Lung (tissue), 11 donors: ENCODE measurements at regions not wholly inside any gene's neighbourhood (a gene's known extent, or its start where the extent isn't known, plus 50 kb on each side); places are given as distances from the start of the nearest gene placed in this dataset.

Experiments
- ATAC-seq: fragments of 200-7000 bp; cut with Tn5 transposase; one replicate; pipeline ENCODE4 v1.9.1; 2020; ENCODE audit warnings: moderate number of reproducible peaks; ENCODE audit not compliant: insufficient read depth, low FRiP score
- DNase-seq, 3 donors: peaks; one replicate each; pipeline ENCODE4 v3.0.0-alpha.2; 2013 to 2017
- H3K27ac ChIP-seq, 2 donors: one replicate each; pipeline ENCODE4 v1.5.1; 2013; ENCODE audit warnings: mild to moderate bottlenecking in 2 of 2, moderate library complexity in 2 of 2, control low read depth in 1 of 2, inconsistent platforms in 1 of 2, low read depth in 1 of 2, low read length in 1 of 2
- H3K27me3 ChIP-seq, 3 donors: one replicate each; pipeline ENCODE4 v1.5.1; 2013; ENCODE audit warnings: low read length in 2 of 3; ENCODE audit not compliant: control insufficient read depth in 3 of 3, insufficient read depth in 3 of 3
- H3K36me3 ChIP-seq, 4 donors: one replicate each; pipeline ENCODE4 v1.5.1; 2013; ENCODE audit warnings: low read length in 4 of 4, mild to moderate bottlenecking in 1 of 4, moderate library complexity in 1 of 4; ENCODE audit not compliant: control insufficient read depth in 4 of 4, insufficient read depth in 4 of 4
- H3K4me1 ChIP-seq, 5 donors: one replicate each; pipeline ENCODE4 v1.5.1; 2013; ENCODE audit warnings: low read length in 5 of 5, mild to moderate bottlenecking in 2 of 5, moderate library complexity in 1 of 5; ENCODE audit not compliant: control insufficient read depth in 5 of 5, insufficient read depth in 5 of 5
- H3K4me3 ChIP-seq: one replicate; pipeline ENCODE4 v1.5.1; 2013; ENCODE audit warnings: mild to moderate bottlenecking, control low read depth, moderate library complexity
- H3K9ac ChIP-seq, 2 donors: one replicate each; pipeline ENCODE4 v1.5.1; 2013; ENCODE audit warnings: low read length in 2 of 2, control low read depth in 1 of 2; ENCODE audit not compliant: insufficient read depth in 1 of 2
- H3K9me3 ChIP-seq, 4 donors: one replicate each; pipeline ENCODE4 v1.5.1; 2013; ENCODE audit warnings: low read length in 3 of 4, mild to moderate bottlenecking in 1 of 4, moderate library complexity in 1 of 4; ENCODE audit not compliant: control insufficient read depth in 4 of 4, insufficient read depth in 3 of 4
- CTCF ChIP-seq: IDR thresholded peaks from 2 replicates; pipeline ENCODE4 v1.5.1; 2012; ENCODE audit warnings: mild to moderate bottlenecking; ENCODE audit errors: control extremely low read depth, extremely low read depth
- WGBS, 2 donors: extraction: QIAGEN DNeasy Blood & Tissue Kit; methylation state at CpG; one replicate each; pipeline ENCODE4 v1.1.7; 2013; 5-methylcytosine and 5-hydroxymethylcytosine counted together
- donor health status: control.
- donor health status: control.
- donor health status: Bipolar disorder and iron deficiency.
- donor health status: healthy.
- donor health status: DM: yes; HTN: yes; CAD: no.

- Histone ChIP-seq H3K9me3 (peaks cover 0 to 11% (median 0%) of the 10 kb centered on the region in 4 donors), H3K9ac (no peak overlapping the region), H3K27me3 (peaks cover 0 to 5% (median 0%) of the 10 kb centered on the region in 3 donors), H3K4me3 (no peak overlapping the region), H3K4me1 (no peaks in the 10 kb centered on the region), H3K27ac (no peak overlapping the region), H3K36me3 (no peaks in the 10 kb centered on the region)
- 56 to 82% methylated on average over 10 of the region's 10 CpGs for WGBS, 2 donors
- no peak for ATAC-seq
- no peak for TF ChIP-seq CTCF
- no peak for DNase-seq
These were observed 512.6 kb upstream of the PPP2R3A start for GRCh38 chr3:135452881-135453280.

- no peak for TF ChIP-seq CTCF
- Histone ChIP-seq H3K4me3 (no peak overlapping the region), H3K27ac (no peak overlapping the region), H3K36me3 (no peaks in the 10 kb centered on the region), H3K27me3 (peaks cover 0 to 5% (median 0%) of the 10 kb centered on the region in 3 donors), H3K9me3 (peaks cover 0 to 11% (median 0%) of the 10 kb centered on the region in 4 donors), H3K9ac (no peak overlapping the region), H3K4me1 (no peaks in the 10 kb centered on the region)
- no peak for DNase-seq
- no peak for ATAC-seq
- 72 to 80% methylated on average over 6 of the region's 6 CpGs for WGBS, 2 donors
These were observed 512.2 kb upstream of the PPP2R3A start for GRCh38 chr3:135453326-135453725.

GRCh38 chr3:135454890-135455289 is 510.6 kb upstream of the PPP2R3A start:
- Histone ChIP-seq H3K36me3 (no peaks in the 10 kb centered on the region), H3K27ac (no peak overlapping the region), H3K9me3 (peaks cover 0 to 8% (median 0%) of the 10 kb centered on the region in 4 donors), H3K9ac (no peak overlapping the region), H3K27me3 (peaks cover 0 to 5% (median 0%) of the 10 kb centered on the region in 3 donors), H3K4me1 (no peaks in the 10 kb centered on the region), H3K4me3 (no peak overlapping the region)
- WGBS, 2 donors = 71 to 74% methylated on average over 4 of the region's 4 CpGs
- no peak for ATAC-seq
- no peak for DNase-seq
- TF ChIP-seq CTCF = no peak
